CD4-positive, alpha-beta T cell treated with Interleukin-21 for 1 hour (primary cell): ENCODE measurements at regions not wholly inside any gene's neighbourhood (a gene's known extent, or its start where the extent isn't known, plus 50 kb on each side); places are given as distances from the start of the nearest gene placed in this dataset.

Experiments used
- DNase-seq: peaks from one replicate; pipeline ENCODE4 v3.0.0-alpha.2; 2020

DNA sequence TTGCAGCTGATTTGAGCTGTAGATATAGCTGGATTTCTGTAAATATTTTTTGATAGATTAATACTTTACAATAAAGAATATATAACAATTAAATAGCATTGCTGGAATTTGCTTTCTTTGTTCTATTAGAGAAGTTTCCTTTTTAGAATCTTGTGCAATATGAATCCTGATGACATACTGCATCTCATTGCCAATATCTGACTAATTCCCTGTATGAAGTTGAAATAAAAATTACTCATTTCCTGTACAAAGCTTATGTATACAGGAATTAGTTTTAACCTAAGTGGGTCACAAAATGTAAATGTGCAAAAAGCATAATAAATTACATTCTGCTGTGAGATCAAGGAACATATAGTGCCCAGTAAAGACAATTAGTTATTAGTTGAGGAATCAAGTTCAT, 72.8 kb upstream of the TMEFF2 start:
- no peak for DNase-seq

DNA sequence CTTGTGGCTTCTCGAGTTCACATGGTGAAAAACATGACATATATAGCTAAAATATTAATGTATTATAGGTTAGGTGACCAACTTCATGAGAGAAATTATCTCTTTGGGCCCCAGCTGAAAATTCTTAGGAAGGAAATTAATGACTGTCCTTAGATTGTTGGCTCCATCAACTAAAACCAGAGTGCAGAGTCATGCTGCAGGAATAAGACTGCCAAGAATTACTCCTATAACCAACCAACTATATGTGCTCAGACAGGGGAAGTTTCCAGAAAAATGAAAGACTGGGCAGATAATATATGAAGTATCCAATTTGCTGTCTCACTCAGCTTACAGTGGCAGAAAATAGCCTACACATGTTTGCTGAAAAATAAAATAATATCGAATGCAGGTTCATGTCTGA, 71.0 kb upstream of the TMEFF2 start:
- DNase-seq, result no peak

DNA sequence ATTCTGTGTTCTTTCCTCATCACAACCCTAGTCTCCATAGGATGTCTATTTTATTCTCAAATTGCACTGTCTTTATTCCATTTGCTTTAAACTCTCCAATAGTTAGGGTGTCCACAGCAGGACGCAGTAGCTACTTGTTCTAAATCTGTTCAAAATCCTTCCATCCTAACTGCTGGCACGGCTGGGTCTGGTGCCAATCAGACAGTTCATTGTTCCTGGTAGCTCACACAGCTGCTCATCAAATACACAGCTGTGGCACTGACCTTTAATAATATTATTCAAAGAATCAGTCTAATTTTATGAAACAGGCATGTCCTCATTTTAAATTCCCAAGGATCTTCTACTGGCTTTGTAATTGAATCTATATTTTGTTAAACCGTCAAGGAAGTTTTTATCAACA, 59.7 kb upstream of the TMEFF2 start:
- no peak for DNase-seq

DNA sequence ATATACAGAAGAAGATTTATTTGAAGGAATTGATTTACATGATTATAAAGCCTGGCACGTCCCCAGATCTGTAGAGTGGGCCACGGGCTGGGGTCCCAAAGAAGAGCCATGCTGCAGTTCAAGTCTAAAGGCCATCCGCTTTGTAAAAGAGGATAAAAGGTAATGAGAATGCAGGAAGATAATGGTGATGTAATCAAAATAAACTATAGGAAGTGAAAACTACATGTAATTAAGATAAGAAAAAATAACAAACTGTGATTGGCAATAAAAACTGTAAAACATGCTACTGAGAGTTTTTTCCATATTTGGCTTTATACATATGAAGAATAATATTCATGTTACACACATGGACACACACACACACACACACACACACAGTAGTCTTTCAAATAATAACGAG, 59.0 kb upstream of the TMEFF2 start:
- no peak for DNase-seq

DNA sequence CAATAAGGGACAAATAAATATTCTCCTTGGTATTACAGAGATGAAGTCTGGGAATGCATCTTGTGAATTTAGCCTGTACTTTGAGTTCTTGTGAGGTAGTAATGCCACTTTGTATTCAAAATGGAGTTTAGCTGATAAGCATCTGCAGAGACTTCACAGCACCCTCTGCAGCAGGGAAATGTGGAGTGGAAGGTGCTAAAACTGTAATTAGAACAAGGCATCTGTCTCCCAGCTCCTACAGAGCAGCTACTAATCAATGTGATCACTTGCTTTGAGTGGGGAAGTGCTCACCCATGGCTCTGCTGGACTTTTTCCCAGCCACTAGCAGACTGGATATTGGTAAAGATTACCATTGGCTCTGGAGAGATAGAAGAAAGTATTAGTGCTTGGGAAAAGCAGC, 56.2 kb upstream of the TMEFF2 start:
- DNase-seq, result no peak

DNA sequence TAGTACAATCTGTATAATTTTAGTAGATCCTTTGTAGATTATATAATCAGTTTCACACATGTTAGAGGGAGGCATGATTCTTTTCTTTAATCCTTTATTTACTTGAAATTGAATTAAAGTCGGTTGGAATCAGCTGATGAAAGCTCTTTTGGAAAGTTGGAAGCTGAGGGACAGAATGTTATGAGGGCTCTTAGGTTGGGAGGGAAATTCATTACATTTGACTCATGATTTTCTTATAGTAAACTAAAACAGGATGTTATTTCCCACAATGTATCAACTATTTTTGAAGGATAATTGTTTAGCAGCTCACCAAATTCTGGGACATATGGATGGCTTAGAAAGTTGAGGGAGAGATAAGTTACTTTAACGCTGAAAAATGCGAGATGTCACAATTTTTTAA, 52.7 kb upstream of the TMEFF2 start:
- DNase-seq, result no peak

DNA sequence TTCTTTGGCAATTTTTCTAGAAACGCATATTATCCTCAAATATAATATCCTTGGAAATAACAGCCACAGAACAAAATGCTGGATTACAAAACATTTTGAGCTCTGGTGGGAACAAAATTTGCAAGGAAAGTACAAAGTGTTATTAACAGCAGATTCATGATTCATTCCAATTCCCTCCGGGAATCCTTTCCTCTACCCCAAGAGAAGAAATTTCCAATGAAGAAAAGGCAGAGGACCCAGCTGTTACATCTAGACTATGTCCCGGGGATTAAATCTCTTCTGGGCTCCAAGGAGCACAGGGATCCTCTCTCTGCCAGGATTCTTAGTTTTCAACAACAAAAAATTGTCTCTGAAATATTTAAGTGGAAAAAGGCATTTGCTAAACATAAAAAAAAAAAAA, 51.6 kb upstream of the TMEFF2 start:
- DNase-seq, result no peak

DNA sequence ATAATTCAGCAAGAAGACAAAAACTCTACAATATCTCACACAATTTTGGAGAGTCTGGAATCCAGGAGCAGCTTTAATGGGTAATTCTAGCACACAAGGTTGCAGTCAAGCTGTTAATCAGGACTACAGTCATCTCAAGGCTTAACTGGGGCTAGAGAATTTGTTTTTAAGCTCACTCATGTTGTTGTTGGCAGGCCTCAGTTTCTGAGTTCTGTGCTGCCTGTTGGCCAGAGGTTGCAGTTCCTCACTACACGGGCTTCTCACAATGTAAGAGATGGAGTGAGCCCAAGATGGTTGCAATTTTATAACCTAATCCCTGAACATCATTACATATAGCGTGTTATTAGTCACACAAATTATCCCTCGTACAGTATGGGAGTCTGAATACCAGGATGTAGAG, 50.6 kb upstream of the TMEFF2 start:
- no peak for DNase-seq
